Stomach (tissue), 8 donors: ENCODE measurements at regions not wholly inside any gene's neighbourhood (a gene's known extent, or its start where the extent isn't known, plus 50 kb on each side); places are given as distances from the start of the nearest gene placed in this dataset.

Experiments
- DNase-seq, 2 donors: peaks; one replicate each; pipeline versions ENCODE4 v3.0.0 to v3.0.0-alpha.2; 2013 to 2019
- H3K27ac ChIP-seq, 5 donors: fragments of 200-600 bp in 4 of 5; sonication (generic) in 4 of 5; one replicate each; pipeline ENCODE4 v1.5.1; 2013 to 2019; ENCODE audit warnings: mild to moderate bottlenecking in 1 of 5, moderate library complexity in 1 of 5
- H3K27me3 ChIP-seq, 3 donors: fragments of 200-600 bp; sonication (generic); one replicate each; pipeline ENCODE4 v1.5.1; 2017 to 2019; ENCODE audit warnings: mixed run types in 1 of 3
- H3K36me3 ChIP-seq, 4 donors: fragments of 200-600 bp; sonication (generic); 1 replicate in 3 of 4; 2 replicates in 1 of 4; pipeline ENCODE4 v1.5.1; 2016 to 2019
- H3K4me1 ChIP-seq, 4 donors: fragments of 200-600 bp; sonication (generic); one replicate each; pipeline ENCODE4 v1.5.1; 2016 to 2019
- H3K4me3 ChIP-seq, 4 donors: fragments of 200-600 bp; sonication (generic) in 3 of 4; one replicate each; pipeline ENCODE4 v1.5.1; 2016 to 2019; ENCODE audit warnings: mild to moderate bottlenecking in 1 of 4
- H3K9me3 ChIP-seq, 4 donors: fragments of 200-600 bp; sonication (generic); one replicate each; pipeline ENCODE4 v1.5.1; 2016 to 2019
- CTCF ChIP-seq, 7 experiments: fragments of 450-650 bp in 4 of 7; fragments of 200-600 bp in 3 of 7; sonication (generic) in 3 of 7; IDR thresholded peaks; one replicate each; pipeline ENCODE4 v1.5.1; 2016 to 2019; ENCODE audit warnings: antibody characterized with exemption in 7 of 7, control low read depth in 2 of 7, mild to moderate bottlenecking in 1 of 7
- EP300 ChIP-seq: sonication (generic); formaldehyde crosslinking; IDR thresholded peaks from one replicate; pipeline ENCODE4 v1.6.1; 2017; ENCODE audit warnings: antibody characterized with exemption
- POLR2A ChIP-seq, 4 donors: fragments of 450-650 bp; IDR thresholded peaks; one replicate each; pipeline ENCODE4 v1.6.1; 2016; ENCODE audit warnings: antibody characterized with exemption in 4 of 4, control low read depth in 2 of 4, mild to moderate bottlenecking in 1 of 4, moderate library complexity in 1 of 4
- POLR2AphosphoS5 ChIP-seq, 3 donors: sonication (generic); formaldehyde crosslinking; IDR thresholded peaks; one replicate each; pipeline ENCODE4 v1.6.1; 2016; ENCODE audit warnings: antibody characterized with exemption in 3 of 3
- WGBS, 5 donors: extraction: QIAGEN DNeasy Blood & Tissue Kit in 3 of 5; methylation state at CpG; one replicate each; pipeline versions ENCODE4 v1.1.5 to v1.1.7; 2013 to 2018; 5-methylcytosine and 5-hydroxymethylcytosine counted together
- intact Hi-C: fragments of 100-400 bp; cut with DNase I; formaldehyde crosslinking; loops from one replicate; pipeline ENCODE4 v1.15.1; 2023; ENCODE audit warnings: low total_unique reads
- donor health status: healthy with polysubstance abuse.
- donor health status: Bipolar disorder and iron deficiency.
- donor health status: healthy.

- Histone ChIP-seq H3K9me3 (peaks cover 0 to under 1% (median 0%) of the 10 kb centered on the region in 4 donors), H3K27ac (no peak overlapping the region), H3K4me1 (no peaks in the 10 kb centered on the region), H3K4me3 (no peak overlapping the region), H3K27me3 (no peaks in the 10 kb centered on the region), H3K36me3 (no peaks in the 10 kb centered on the region)
- no peak for TF ChIP-seq POLR2A (IDR thresholded peaks at IDR 0.05)
- no peak for TF ChIP-seq CTCF (IDR thresholded peaks at IDR 0.05)
- no peak for TF ChIP-seq POLR2AphosphoS5 (IDR thresholded peaks at IDR 0.05)
- no peak for TF ChIP-seq EP300
- peak in 1 of 2 donors; percentile 14 for DNase-seq
- WGBS, 5 donors: 41 to 72% (median 61%) methylated on average over 2 of the region's 2 CpGs
- intact Hi-C loops: no loop called here
These were observed 1421.1 kb downstream of the PLA2G4A start for GRCh38 chr1:188249811-188250210.

GRCh38 chr1:188251036-188251435 is 1422.3 kb downstream of the PLA2G4A start:
- Histone ChIP-seq H3K4me3 (no peak overlapping the region), H3K9me3 (peaks cover 0 to 10% (median 1%) of the 10 kb centered on the region in 4 donors), H3K27ac (no peak overlapping the region), H3K36me3 (no peaks in the 10 kb centered on the region), H3K4me1 (no peaks in the 10 kb centered on the region), H3K27me3 (no peaks in the 10 kb centered on the region)
- intact Hi-C loops: no loop called here
- no peak for DNase-seq
- WGBS, 5 donors: 60 to 76% (median 72%) methylated on average over 1 of the region's 1 CpG
- no peak for TF ChIP-seq POLR2A (IDR thresholded peaks at IDR 0.05)
- no peak for TF ChIP-seq CTCF (IDR thresholded peaks at IDR 0.05)
- TF ChIP-seq EP300: no peak

GRCh38 chr1:188261849-188262248 is 1433.1 kb downstream of the PLA2G4A start:
- intact Hi-C loops: no loop called here
- 71 to 87% (median 79%) methylated on average over 4 of the region's 4 CpGs for WGBS, 5 donors
- Histone ChIP-seq H3K27ac (no peak overlapping the region), H3K9me3 (peaks cover 0 to 47% (median 13%) of the 10 kb centered on the region in 4 donors), H3K4me1 (no peaks in the 10 kb centered on the region), H3K36me3 (no peaks in the 10 kb centered on the region), H3K27me3 (no peaks in the 10 kb centered on the region), H3K4me3 (no peak overlapping the region)
- TF ChIP-seq POLR2AphosphoS5 (IDR thresholded peaks at IDR 0.05) (no peak), EP300 (no peak), POLR2A (IDR thresholded peaks at IDR 0.05) (no peak), CTCF (IDR thresholded peaks at IDR 0.05) (no peak)
- no peak for DNase-seq

GRCh38 chr1:188269956-188270355 is 1441.2 kb downstream of the PLA2G4A start:
- DNase-seq: no peak
- WGBS, 5 donors: 71 to 100% (median 90%) methylated on average over 1 of the region's 1 CpG
- no peak overlapping the region for H3K4me3 ChIP-seq
- no peaks in the 10 kb centered on the region for H3K27me3 ChIP-seq
- H3K27ac ChIP-seq: no peak overlapping the region
- H3K36me3 ChIP-seq: no peaks in the 10 kb centered on the region
- intact Hi-C loops: no loop called here
- no peaks in the 10 kb centered on the region for H3K4me1 ChIP-seq
- TF ChIP-seq POLR2A (IDR thresholded peaks at IDR 0.05) (no peak), POLR2AphosphoS5 (IDR thresholded peaks at IDR 0.05) (no peak), EP300 (no peak), CTCF (IDR thresholded peaks at IDR 0.05) (no peak)
- peaks cover 0 to 8% (median 3%) of the 10 kb centered on the region in 4 donors for H3K9me3 ChIP-seq
